ENCODE measurements at regions not wholly inside any gene's neighbourhood (a gene's known extent, or its start where the extent isn't known, plus 50 kb on each side); places are given as distances from the start of the nearest gene placed in this dataset.

- H3K4me1 ChIP-seq: peaks cover 0 to 4% (median 2%) of the 10 kb centered on the region in 4 donors
- H3K4me3 ChIP-seq: no peak overlapping the region
- DNase-seq (no peak), ATAC-seq (ENCODE audit: low FRiP score in 2 of 2) (peak in 1 of 2 donors; percentile 50)
- H3K27me3 ChIP-seq: no peaks in the 10 kb centered on the region
- 71 to 77% methylated on average over 5 to 6 of the region's 6 CpGs for WGBS, 2 donors
- TF ChIP-seq EP300 (IDR thresholded peaks at IDR 0.05): no peak
- TF ChIP-seq CTCF (IDR thresholded peaks at IDR 0.05): no peak
- no peak for TF ChIP-seq POLR2A (IDR thresholded peaks at IDR 0.05)
- no peak for TF ChIP-seq POLR2AphosphoS5 (IDR thresholded peaks at IDR 0.05)
- no peaks in the 10 kb centered on the region for H3K36me3 ChIP-seq
- H3K9me3 ChIP-seq: no peaks in the 10 kb centered on the region
- peak overlapping the region in 1 of 4 donors; percentile 30 for H3K27ac ChIP-seq
Observed at GRCh38 chr7:142383841-142384492, 126.1 kb upstream of the PRSS58 start.

GRCh38 chr7:142381727-142382390, 124.0 kb upstream of the PRSS58 start:
- WGBS, 2 donors: 85 to 89% methylated on average over 2 of the region's 2 CpGs
- H3K4me3 ChIP-seq: no peak overlapping the region
- H3K27me3 ChIP-seq: no peaks in the 10 kb centered on the region
- no peaks in the 10 kb centered on the region for H3K9me3 ChIP-seq
- no peak overlapping the region for H3K27ac ChIP-seq
- DNase-seq (no peak), ATAC-seq (ENCODE audit: low FRiP score in 2 of 2) (no peak)
- H3K36me3 ChIP-seq: no peaks in the 10 kb centered on the region
- TF ChIP-seq POLR2AphosphoS5 (IDR thresholded peaks at IDR 0.05) (no peak), CTCF (IDR thresholded peaks at IDR 0.05) (no peak), POLR2A (IDR thresholded peaks at IDR 0.05) (no peak), EP300 (IDR thresholded peaks at IDR 0.05) (no peak)
- H3K4me1 ChIP-seq: peaks cover 0 to 4% (median 2%) of the 10 kb centered on the region in 4 donors

- no peak overlapping the region for H3K4me3 ChIP-seq
- H3K36me3 ChIP-seq: no peaks in the 10 kb centered on the region
- DNase-seq: no peak
- peaks cover 0 to 3% (median under 1%) of the 10 kb centered on the region in 4 donors for H3K4me1 ChIP-seq
- H3K27ac ChIP-seq: no peak overlapping the region
- no peak for TF ChIP-seq EP300 (IDR thresholded peaks at IDR 0.05)
- no peak for TF ChIP-seq POLR2A (IDR thresholded peaks at IDR 0.05)
- no peak for TF ChIP-seq CTCF (IDR thresholded peaks at IDR 0.05)
- WGBS, 2 donors: 53 to 65% methylated on average over 3 of the region's 3 CpGs
- no peak for ATAC-seq (ENCODE audit: low FRiP score in 2 of 2)
- H3K9me3 ChIP-seq: no peaks in the 10 kb centered on the region
- no peaks in the 10 kb centered on the region for H3K27me3 ChIP-seq
Observed at GRCh38 chr7:142380069-142380468, 122.2 kb upstream of the PRSS58 start.

- Histone ChIP-seq H3K4me1 (no peaks in the 10 kb centered on the region), H3K27ac (no peak overlapping the region), H3K9me3 (no peaks in the 10 kb centered on the region), H3K4me3 (no peak overlapping the region), H3K27me3 (no peaks in the 10 kb centered on the region), H3K36me3 (no peaks in the 10 kb centered on the region)
- ATAC-seq (ENCODE audit: low FRiP score in 2 of 2): no peak
- WGBS, 2 donors: 87 to 88% methylated on average over 5 to 6 of the region's 6 CpGs
- TF ChIP-seq CTCF (IDR thresholded peaks at IDR 0.05) (no peak), EP300 (IDR thresholded peaks at IDR 0.05) (no peak), POLR2AphosphoS5 (IDR thresholded peaks at IDR 0.05) (no peak), POLR2A (IDR thresholded peaks at IDR 0.05) (no peak)
- DNase-seq: no peak
Observed at GRCh38 chr7:142379201-142379885, 121.5 kb upstream of the PRSS58 start.

All from upper lobe of left lung (tissue), 6 donors.